K562 (cell line): ENCODE measurements at regions not wholly inside any gene's neighbourhood (a gene's known extent, or its start where the extent isn't known, plus 50 kb on each side); places are given as distances from the start of the nearest gene placed in this dataset.
"Not testable (repeated sequence)": the region's sequence is repeated elsewhere in the genome, so short reads cannot be mapped to it uniquely, and the experiment has no call there.

Source experiments
- FOXK2 ChIP-seq, 2 experiments: fragments of 450-650 bp; IDR thresholded peaks in 1 of 2; conservative IDR thresholded peaks in 1 of 2; 2 replicates each; pipeline ENCODE4 v1.6.1; 2016; ENCODE audit warnings: low read depth in 2 of 2, mild to moderate bottlenecking in 1 of 2
- HDAC1 ChIP-seq, 2 experiments: fragments of 450-650 bp; IDR thresholded peaks; 2 replicates each; pipeline ENCODE4 v1.6.1; 2016 to 2017; ENCODE audit warnings: inconsistent platforms in 1 of 2, mild to moderate bottlenecking in 1 of 2, moderate library complexity in 1 of 2
- HLTF ChIP-seq: fragments of 450-650 bp; IDR thresholded peaks from 2 replicates; pipeline ENCODE4 v1.6.1; 2016
- RCOR1 ChIP-seq, 2 experiments: IDR thresholded peaks; 2 replicates each; pipeline ENCODE4 v1.6.1; 2012; ENCODE audit warnings: low read depth in 2 of 2, low read length in 2 of 2, borderline replicate concordance in 1 of 2, improper control_type of control experiment in 1 of 2
- ZFX ChIP-seq: sonication (generic); formaldehyde crosslinking; IDR thresholded peaks from 2 replicates; pipeline ENCODE4 v1.8.0; 2022; ENCODE audit warnings: mild to moderate bottlenecking, missing genetic modification reagents, moderate library complexity
- ZNF121 ChIP-seq: sonication (generic); formaldehyde crosslinking; conservative IDR thresholded peaks from 2 replicates; pipeline ENCODE4 v1.8.0; 2022; ENCODE audit warnings: missing genetic modification reagents
- TF ChIP-seq, protein P1 (sequence below): fragments of 250-450 bp; sonication (Bioruptor Pico); IDR thresholded peaks from 2 replicates; pipeline ENCODE4 v1.5.1; 2021; ENCODE audit warnings: mild to moderate bottlenecking
- TF ChIP-seq, protein P2 (sequence below), 3 experiments: IDR thresholded peaks in 2 of 3; conservative IDR thresholded peaks in 1 of 3; 2 replicates each; pipeline ENCODE4 v1.5.1; 2011 to 2012; ENCODE audit warnings: low read length in 3 of 3, mild to moderate bottlenecking in 3 of 3, control low read depth in 2 of 3, improper control_type of control experiment in 1 of 3, inconsistent platforms in 1 of 3, low read depth in 1 of 3, mixed read lengths in 1 of 3, moderate library complexity in 1 of 3; ENCODE audit not compliant: insufficient read depth in 2 of 3
- TF ChIP-seq, protein P3 (sequence below): sonication (generic); formaldehyde crosslinking; IDR thresholded peaks from 2 replicates; pipeline ENCODE4 v1.9.0; 2022; ENCODE audit warnings: mild to moderate bottlenecking, missing genetic modification reagents

DNA sequence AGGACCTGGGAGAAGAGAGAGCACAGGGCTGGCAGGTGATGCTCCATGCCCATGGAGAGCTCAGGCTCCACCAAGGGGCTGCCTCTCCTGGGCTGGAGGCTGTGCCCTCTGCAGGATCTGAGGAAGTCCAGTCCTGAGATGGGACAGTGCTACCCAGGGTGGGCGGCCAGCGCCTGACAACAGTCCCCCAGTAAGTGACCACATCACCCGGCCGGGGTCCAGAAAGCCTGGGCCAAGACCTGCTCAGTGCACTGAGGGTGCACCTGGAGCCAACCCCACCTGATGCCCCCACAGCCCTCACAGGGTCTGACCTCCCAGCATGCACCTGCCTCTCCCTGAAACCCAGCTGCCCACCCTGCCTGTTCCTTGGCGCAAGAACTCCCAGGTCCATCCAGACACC is 227.7 kb downstream of the CWH43 start:
- not testable (repeated sequence) for TF ChIP-seq FOXK2 (conservative IDR thresholded peaks at IDR 0.05 in 1 of 2, IDR thresholded peaks at IDR 0.05 in 1 of 2; ENCODE audit: low read depth in 2 of 2); ZNF121; HDAC1 (IDR thresholded peaks at IDR 0.05); RCOR1 (IDR thresholded peaks at IDR 0.05; ENCODE audit: borderline replicate concordance in 1 of 2, low read depth in 2 of 2, low read length in 2 of 2); ZFX (CRISPR knock-in tag); HLTF
- TF ChIP-seq, protein P1, sequence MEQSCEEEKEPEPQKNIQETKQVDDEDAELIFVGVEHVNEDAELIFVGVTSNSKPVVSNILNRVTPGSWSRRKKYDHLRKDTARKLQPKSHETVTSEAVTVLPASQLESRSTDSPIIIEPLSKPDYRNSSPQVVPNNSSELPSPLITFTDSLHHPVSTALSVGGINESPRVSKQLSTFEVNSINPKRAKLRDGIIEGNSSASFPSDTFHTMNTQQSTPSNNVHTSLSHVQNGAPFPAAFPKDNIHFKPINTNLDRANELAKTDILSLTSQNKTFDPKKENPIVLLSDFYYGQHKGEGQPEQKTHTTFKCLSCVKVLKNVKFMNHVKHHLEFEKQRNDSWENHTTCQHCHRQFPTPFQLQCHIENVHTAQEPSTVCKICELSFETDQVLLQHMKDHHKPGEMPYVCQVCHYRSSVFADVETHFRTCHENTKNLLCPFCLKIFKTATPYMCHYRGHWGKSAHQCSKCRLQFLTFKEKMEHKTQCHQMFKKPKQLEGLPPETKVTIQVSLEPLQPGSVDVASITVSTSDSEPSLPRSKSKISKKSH (CRISPR knock-in tag), result not testable (repeated sequence)
- TF ChIP-seq, protein P2, sequence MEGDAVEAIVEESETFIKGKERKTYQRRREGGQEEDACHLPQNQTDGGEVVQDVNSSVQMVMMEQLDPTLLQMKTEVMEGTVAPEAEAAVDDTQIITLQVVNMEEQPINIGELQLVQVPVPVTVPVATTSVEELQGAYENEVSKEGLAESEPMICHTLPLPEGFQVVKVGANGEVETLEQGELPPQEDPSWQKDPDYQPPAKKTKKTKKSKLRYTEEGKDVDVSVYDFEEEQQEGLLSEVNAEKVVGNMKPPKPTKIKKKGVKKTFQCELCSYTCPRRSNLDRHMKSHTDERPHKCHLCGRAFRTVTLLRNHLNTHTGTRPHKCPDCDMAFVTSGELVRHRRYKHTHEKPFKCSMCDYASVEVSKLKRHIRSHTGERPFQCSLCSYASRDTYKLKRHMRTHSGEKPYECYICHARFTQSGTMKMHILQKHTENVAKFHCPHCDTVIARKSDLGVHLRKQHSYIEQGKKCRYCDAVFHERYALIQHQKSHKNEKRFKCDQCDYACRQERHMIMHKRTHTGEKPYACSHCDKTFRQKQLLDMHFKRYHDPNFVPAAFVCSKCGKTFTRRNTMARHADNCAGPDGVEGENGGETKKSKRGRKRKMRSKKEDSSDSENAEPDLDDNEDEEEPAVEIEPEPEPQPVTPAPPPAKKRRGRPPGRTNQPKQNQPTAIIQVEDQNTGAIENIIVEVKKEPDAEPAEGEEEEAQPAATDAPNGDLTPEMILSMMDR (IDR thresholded peaks at IDR 0.05 in 2 of 3, conservative IDR thresholded peaks at IDR 0.05 in 1 of 3; ENCODE audit: insufficient read depth in 2 of 3, low read depth in 1 of 3, low read length in 3 of 3), result not testable (repeated sequence)
- TF ChIP-seq, protein P3, sequence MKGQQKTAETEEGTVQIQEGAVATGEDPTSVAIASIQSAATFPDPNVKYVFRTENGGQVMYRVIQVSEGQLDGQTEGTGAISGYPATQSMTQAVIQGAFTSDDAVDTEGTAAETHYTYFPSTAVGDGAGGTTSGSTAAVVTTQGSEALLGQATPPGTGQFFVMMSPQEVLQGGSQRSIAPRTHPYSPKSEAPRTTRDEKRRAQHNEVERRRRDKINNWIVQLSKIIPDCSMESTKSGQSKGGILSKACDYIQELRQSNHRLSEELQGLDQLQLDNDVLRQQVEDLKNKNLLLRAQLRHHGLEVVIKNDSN, result not testable (repeated sequence)
